Mucosa of stomach (tissue), 1 donor: ENCODE measurements at regions not wholly inside any gene's neighbourhood (a gene's known extent, or its start where the extent isn't known, plus 50 kb on each side); places are given as distances from the start of the nearest gene placed in this dataset.

Experiments used
- H3K27me3 ChIP-seq: one replicate; pipeline ENCODE4 v1.7.0; 2013; ENCODE audit warnings: mild to moderate bottlenecking, low read length; ENCODE audit not compliant: control insufficient read depth, insufficient read depth
- H3K36me3 ChIP-seq: one replicate; pipeline ENCODE4 v1.7.0; 2013; ENCODE audit warnings: low read length; ENCODE audit not compliant: control insufficient read depth, insufficient read depth
- H3K4me1 ChIP-seq: one replicate; pipeline ENCODE4 v1.7.0; 2013; ENCODE audit warnings: mild to moderate bottlenecking, low read length; ENCODE audit not compliant: control insufficient read depth, insufficient read depth
- H3K4me3 ChIP-seq: one replicate; pipeline ENCODE4 v1.7.0; 2013; ENCODE audit warnings: low read length
- H3K9ac ChIP-seq: one replicate; pipeline ENCODE4 v1.7.0; 2013; ENCODE audit warnings: mild to moderate bottlenecking, low read length, moderate library complexity
- H3K9me3 ChIP-seq: one replicate; pipeline ENCODE4 v1.7.0; 2013; ENCODE audit warnings: mild to moderate bottlenecking, low read length, moderate library complexity; ENCODE audit not compliant: control insufficient read depth
- donor health status: Pancreatic carcinoma.

GRCh38 chr2:47237375-47238334 lies 61.3 kb upstream of the CALM2 start:
- Histone ChIP-seq H3K9me3 (no peaks in the 10 kb centered on the region), H3K9ac (no peak overlapping the region), H3K36me3 (no peaks in the 10 kb centered on the region), H3K4me3 (no peak overlapping the region), H3K27me3 (no peaks in the 10 kb centered on the region), H3K4me1 (peaks cover 7% of the 10 kb centered on the region)

GRCh38 chr2:47236503-47237215 lies 60.3 kb upstream of the CALM2 start:
- H3K36me3 ChIP-seq = no peaks in the 10 kb centered on the region
- peaks cover 7% of the 10 kb centered on the region for H3K4me1 ChIP-seq
- H3K27me3 ChIP-seq = no peaks in the 10 kb centered on the region
- no peak overlapping the region for H3K4me3 ChIP-seq
- no peak overlapping the region for H3K9ac ChIP-seq
- no peaks in the 10 kb centered on the region for H3K9me3 ChIP-seq

GRCh38 chr2:47235132-47235531 lies 58.8 kb upstream of the CALM2 start:
- H3K27me3 ChIP-seq = no peaks in the 10 kb centered on the region
- H3K9me3 ChIP-seq = no peaks in the 10 kb centered on the region
- H3K36me3 ChIP-seq = no peaks in the 10 kb centered on the region
- no peak overlapping the region for H3K9ac ChIP-seq
- H3K4me1 ChIP-seq = peaks cover 7% of the 10 kb centered on the region
- no peak overlapping the region for H3K4me3 ChIP-seq

GRCh38 chr2:47234456-47234855 lies 58.1 kb upstream of the CALM2 start:
- Histone ChIP-seq H3K9ac (no peak overlapping the region), H3K36me3 (no peaks in the 10 kb centered on the region), H3K4me1 (peaks cover 7% of the 10 kb centered on the region), H3K4me3 (no peak overlapping the region), H3K27me3 (no peaks in the 10 kb centered on the region), H3K9me3 (no peaks in the 10 kb centered on the region)

GRCh38 chr2:47232738-47233415 lies 56.6 kb upstream of the CALM2 start:
- H3K36me3 ChIP-seq = no peaks in the 10 kb centered on the region
- no peak overlapping the region for H3K9ac ChIP-seq
- no peaks in the 10 kb centered on the region for H3K9me3 ChIP-seq
- H3K27me3 ChIP-seq = no peaks in the 10 kb centered on the region
- H3K4me3 ChIP-seq = no peak overlapping the region
- H3K4me1 ChIP-seq = peaks cover 7% of the 10 kb centered on the region

GRCh38 chr2:47230418-47230817 lies 54.1 kb upstream of the CALM2 start:
- Histone ChIP-seq H3K36me3 (no peaks in the 10 kb centered on the region), H3K9ac (no peak overlapping the region), H3K4me3 (no peak overlapping the region), H3K27me3 (no peaks in the 10 kb centered on the region), H3K9me3 (no peaks in the 10 kb centered on the region), H3K4me1 (peaks cover 21% of the 10 kb centered on the region)

- H3K9ac ChIP-seq = no peak overlapping the region
Measured at GRCh38 chr2:47227532-47228279, 51.4 kb upstream of the CALM2 start.

GRCh38 chr2:47226923-47227220 lies 50.6 kb upstream of the CALM2 start:
- Histone ChIP-seq H3K36me3 (no peaks in the 10 kb centered on the region), H3K4me1 (peaks cover 17% of the 10 kb centered on the region), H3K9ac (no peak overlapping the region), H3K4me3 (no peak overlapping the region), H3K9me3 (no peaks in the 10 kb centered on the region), H3K27me3 (no peaks in the 10 kb centered on the region)

More at GRCh38 chr2:47227532-47228279, 51.4 kb upstream of the CALM2 start:
- H3K4me3 ChIP-seq = no peak overlapping the region
- H3K4me1 ChIP-seq = peaks cover 17% of the 10 kb centered on the region
- no peaks in the 10 kb centered on the region for H3K9me3 ChIP-seq
- H3K27me3 ChIP-seq = no peaks in the 10 kb centered on the region
- H3K36me3 ChIP-seq = no peaks in the 10 kb centered on the region

- H3K27me3 ChIP-seq = no peaks in the 10 kb centered on the region
- H3K4me1 ChIP-seq = peaks cover 17% of the 10 kb centered on the region
- H3K9me3 ChIP-seq = no peaks in the 10 kb centered on the region
- H3K9ac ChIP-seq = no peak overlapping the region
- no peak overlapping the region for H3K4me3 ChIP-seq
- H3K36me3 ChIP-seq = no peaks in the 10 kb centered on the region
Measured at GRCh38 chr2:47226132-47226922, 50.0 kb upstream of the CALM2 start.
